ENCODE measurements at regions not wholly inside any gene's neighbourhood (a gene's known extent, or its start where the extent isn't known, plus 50 kb on each side); places are given as distances from the start of the nearest gene placed in this dataset.

- TF ChIP-seq USF2 (CRISPR knock-in tag; IDR thresholded peaks at IDR 0.05), result no peak
- TF ChIP-seq SP1 (CRISPR knock-in tag; conservative IDR thresholded peaks at IDR 0.05), result no peak
- TF ChIP-seq NR2C2 (CRISPR knock-in tag; IDR thresholded peaks at IDR 0.05), result no peak
- TF ChIP-seq CTCF (IDR thresholded peaks at IDR 0.05), result no peak
- no peak for TF ChIP-seq ARID4B (CRISPR knock-in tag; IDR thresholded peaks at IDR 0.05; ENCODE audit: borderline replicate concordance)
- no peak for TF ChIP-seq ELF4 (CRISPR knock-in tag; IDR thresholded peaks at IDR 0.05; ENCODE audit: low read depth)
- no peak for TF ChIP-seq PRDM15 (CRISPR knock-in tag; IDR thresholded peaks at IDR 0.05)
- TF ChIP-seq CREB1 (CRISPR knock-in tag; IDR thresholded peaks at IDR 0.05), result no peak
- TF ChIP-seq NR3C1 (CRISPR knock-in tag; conservative IDR thresholded peaks at IDR 0.05; ENCODE audit: low read depth), result no peak
- TF ChIP-seq ZBTB43 (CRISPR knock-in tag; IDR thresholded peaks at IDR 0.05), result no peak
Observed at GRCh38 chr3:177418787-177419186, 221.5 kb upstream of the TBL1XR1 start.
